Endothelial cell of umbilical vein (primary cell): ENCODE measurements at regions not wholly inside any gene's neighbourhood (a gene's known extent, or its start where the extent isn't known, plus 50 kb on each side); places are given as distances from the start of the nearest gene placed in this dataset.

ENCODE experiments used
- POLR2A ChIP-seq: IDR thresholded peaks from 2 replicates; pipeline ENCODE4 v1.6.1; 2012; ENCODE audit warnings: low read depth, mild to moderate bottlenecking, control low read depth, low read length
- TF ChIP-seq, protein P1 (sequence below), 2 donors: IDR thresholded peaks; 1 replicate in 1 of 2; 2 replicates in 1 of 2; pipeline ENCODE4 v1.5.1; 2011; ENCODE audit warnings: low read length in 2 of 2, mild to moderate bottlenecking in 2 of 2, moderate library complexity in 2 of 2, control low read depth in 1 of 2, inconsistent platforms in 1 of 2, low read depth in 1 of 2; ENCODE audit not compliant: insufficient read depth in 1 of 2; ENCODE audit errors: extremely low read depth in 1 of 2

DNA sequence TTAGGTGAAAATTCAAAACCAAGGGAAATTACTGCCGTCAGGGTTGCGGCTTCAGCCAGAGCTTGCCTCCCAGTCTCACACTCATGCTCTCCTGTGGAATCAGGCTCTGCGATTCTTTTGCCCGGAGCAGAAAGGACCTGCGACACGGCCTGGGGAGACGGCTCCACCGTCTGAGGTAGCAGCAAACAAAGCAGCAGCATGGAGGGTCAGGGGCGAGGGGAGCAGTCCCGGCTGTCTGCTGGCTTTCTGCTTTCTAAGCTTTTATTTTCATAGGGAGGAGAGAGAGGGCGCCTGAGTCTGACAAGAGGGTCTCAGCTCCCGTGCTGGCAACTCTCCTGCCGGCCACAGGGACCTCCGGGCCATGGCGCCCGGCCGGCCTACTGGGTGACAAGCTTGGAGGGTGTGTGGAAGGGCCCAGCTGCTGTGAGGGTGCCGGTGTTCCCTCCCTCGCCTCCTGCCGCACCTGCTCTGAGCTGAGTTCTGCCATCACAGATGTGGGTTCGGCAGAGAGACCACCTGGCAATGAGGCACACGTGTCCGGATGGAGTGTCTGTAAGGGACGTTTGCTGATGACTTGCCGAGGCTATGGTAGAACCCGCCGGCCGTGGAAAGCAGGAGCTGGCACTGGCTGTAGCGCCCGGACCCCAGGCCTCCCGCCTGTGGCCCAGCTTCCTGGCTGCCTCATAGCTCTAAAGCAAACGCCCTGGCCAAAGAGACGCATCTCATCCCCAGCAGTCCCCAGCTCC is 66.2 kb upstream of the CTDP1 start:
- TF ChIP-seq, protein P1, sequence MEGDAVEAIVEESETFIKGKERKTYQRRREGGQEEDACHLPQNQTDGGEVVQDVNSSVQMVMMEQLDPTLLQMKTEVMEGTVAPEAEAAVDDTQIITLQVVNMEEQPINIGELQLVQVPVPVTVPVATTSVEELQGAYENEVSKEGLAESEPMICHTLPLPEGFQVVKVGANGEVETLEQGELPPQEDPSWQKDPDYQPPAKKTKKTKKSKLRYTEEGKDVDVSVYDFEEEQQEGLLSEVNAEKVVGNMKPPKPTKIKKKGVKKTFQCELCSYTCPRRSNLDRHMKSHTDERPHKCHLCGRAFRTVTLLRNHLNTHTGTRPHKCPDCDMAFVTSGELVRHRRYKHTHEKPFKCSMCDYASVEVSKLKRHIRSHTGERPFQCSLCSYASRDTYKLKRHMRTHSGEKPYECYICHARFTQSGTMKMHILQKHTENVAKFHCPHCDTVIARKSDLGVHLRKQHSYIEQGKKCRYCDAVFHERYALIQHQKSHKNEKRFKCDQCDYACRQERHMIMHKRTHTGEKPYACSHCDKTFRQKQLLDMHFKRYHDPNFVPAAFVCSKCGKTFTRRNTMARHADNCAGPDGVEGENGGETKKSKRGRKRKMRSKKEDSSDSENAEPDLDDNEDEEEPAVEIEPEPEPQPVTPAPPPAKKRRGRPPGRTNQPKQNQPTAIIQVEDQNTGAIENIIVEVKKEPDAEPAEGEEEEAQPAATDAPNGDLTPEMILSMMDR (IDR thresholded peaks at IDR 0.05; ENCODE audit: extremely low read depth in 1 of 2, insufficient read depth in 1 of 2, low read depth in 1 of 2, low read length in 2 of 2), result no peak
- no peak for TF ChIP-seq POLR2A
